NCI-H2107 treated with DMSO at 0.1 percent for 48 hours (cell line): ENCODE measurements at regions not wholly inside any gene's neighbourhood (a gene's known extent, or its start where the extent isn't known, plus 50 kb on each side); places are given as distances from the start of the nearest gene placed in this dataset.
"Not testable (repeated sequence)": the region's sequence is repeated elsewhere in the genome, so short reads cannot be mapped to it uniquely, and the experiment has no call there.

Experiments
- DNase-seq: peaks from one replicate; lab custom pipeline; 2025; ENCODE audit not compliant: unreplicated experiment; lab: John Stamatoyannopoulos, UW

- DNase-seq = no peak
Measured at GRCh38 chr2:228798458-228799207, 472.5 kb downstream of the PID1 start.

- DNase-seq = no peak
Measured at GRCh38 chr2:228796386-228796785, 474.7 kb downstream of the PID1 start.

- DNase-seq = no peak
Measured at GRCh38 chr2:228793116-228793515, 478.0 kb downstream of the PID1 start.

- no peak for DNase-seq
Measured at GRCh38 chr2:228786901-228787300, 484.2 kb downstream of the PID1 start.

- no peak for DNase-seq
Measured at GRCh38 chr2:228782281-228782680, 488.8 kb downstream of the PID1 start.

GRCh38 chr2:228777855-228778355 lies 493.2 kb downstream of the PID1 start:
- DNase-seq = no peak

- DNase-seq = no peak
Measured at GRCh38 chr2:228774548-228774947, 496.5 kb downstream of the PID1 start.

GRCh38 chr2:228771774-228772173 lies 499.3 kb downstream of the PID1 start:
- no peak for DNase-seq

GRCh38 chr2:228771315-228771714 lies 499.8 kb downstream of the PID1 start:
- no peak for DNase-seq

GRCh38 chr2:228768818-228769217 lies 502.3 kb downstream of the PID1 start:
- no peak for DNase-seq

- DNase-seq = not testable (repeated sequence)
Measured at GRCh38 chr2:228768141-228768540, 502.9 kb downstream of the PID1 start.

- DNase-seq = no peak
Measured at GRCh38 chr2:228767196-228767595, 503.9 kb downstream of the PID1 start.

GRCh38 chr2:228763379-228763981 lies 507.6 kb downstream of the PID1 start:
- DNase-seq = peak; percentile 1

- no peak for DNase-seq
Measured at GRCh38 chr2:228762565-228762964, 508.5 kb downstream of the PID1 start.

- DNase-seq = not testable (repeated sequence)
Measured at GRCh38 chr2:228755661-228756060, 515.4 kb downstream of the PID1 start.

GRCh38 chr2:228747483-228747882 lies 523.6 kb downstream of the PID1 start:
- DNase-seq = no peak

GRCh38 chr2:228738671-228739380 lies 532.3 kb downstream of the PID1 start:
- no peak for DNase-seq

- DNase-seq = no peak
Measured at GRCh38 chr2:228735697-228736096, 535.4 kb downstream of the PID1 start.

GRCh38 chr2:228731517-228731916 lies 539.6 kb downstream of the PID1 start:
- DNase-seq = no peak

- DNase-seq = no peak
Measured at GRCh38 chr2:228728961-228729360, 542.1 kb downstream of the PID1 start.

- DNase-seq = no peak
Measured at GRCh38 chr2:228725031-228725430, 543.5 kb upstream of the SPHKAP start.

- DNase-seq = no peak
Measured at GRCh38 chr2:228723599-228723998, 542.1 kb upstream of the SPHKAP start.
